ENCODE measurements at regions not wholly inside any gene's neighbourhood (a gene's known extent, or its start where the extent isn't known, plus 50 kb on each side); places are given as distances from the start of the nearest gene placed in this dataset.
"Not testable (repeated sequence)": the region's sequence is repeated elsewhere in the genome, so short reads cannot be mapped to it uniquely, and the experiment has no call there.

GRCh38 chr18:46236156-46236555 lies 132.0 kb downstream of the HAUS1 start:
- Mint-ChIP-seq H3K4me1 (ENCODE audit: low read depth) (peaks cover 2% of the 10 kb centered on the region), H3K9me3 (ENCODE audit: low read depth) (no peaks in the 10 kb centered on the region), H3K36me3 (ENCODE audit: insufficient read depth) (no peaks in the 10 kb centered on the region), H3K27me3 (no peaks in the 10 kb centered on the region), H3K27ac (no peak overlapping the region), H3K4me3 (ENCODE audit: low read depth) (no peak overlapping the region)
- no peak for TF ChIP-seq CTCF (IDR thresholded peaks at IDR 0.05; ENCODE audit: unreplicated experiment)
- no peak for DNase-seq (ENCODE audit: low spot score, unreplicated experiment)

- Mint-ChIP-seq H3K9me3 (ENCODE audit: low read depth) (no peaks in the 10 kb centered on the region), H3K36me3 (ENCODE audit: insufficient read depth) (no peaks in the 10 kb centered on the region), H3K27ac (no peak overlapping the region), H3K4me1 (ENCODE audit: low read depth) (peaks cover 2% of the 10 kb centered on the region), H3K4me3 (ENCODE audit: low read depth) (no peak overlapping the region), H3K27me3 (no peaks in the 10 kb centered on the region)
- TF ChIP-seq CTCF (IDR thresholded peaks at IDR 0.05; ENCODE audit: unreplicated experiment) = no peak
- no peak for DNase-seq (ENCODE audit: low spot score, unreplicated experiment)
Observed at GRCh38 chr18:46237891-46238290, 133.7 kb downstream of the HAUS1 start.

- Mint-ChIP-seq H3K27ac (no peak overlapping the region), H3K4me1 (ENCODE audit: low read depth) (peaks cover 2% of the 10 kb centered on the region), H3K4me3 (ENCODE audit: low read depth) (no peak overlapping the region), H3K36me3 (ENCODE audit: insufficient read depth) (no peaks in the 10 kb centered on the region), H3K27me3 (no peaks in the 10 kb centered on the region), H3K9me3 (ENCODE audit: low read depth) (no peaks in the 10 kb centered on the region)
- no peak for TF ChIP-seq CTCF (IDR thresholded peaks at IDR 0.05; ENCODE audit: unreplicated experiment)
- DNase-seq (ENCODE audit: low spot score, unreplicated experiment) = no peak
Observed at GRCh38 chr18:46239549-46239948, 135.4 kb downstream of the HAUS1 start.

- Mint-ChIP-seq H3K36me3 (ENCODE audit: insufficient read depth) (no peaks in the 10 kb centered on the region), H3K27me3 (no peaks in the 10 kb centered on the region), H3K4me1 (ENCODE audit: low read depth) (peaks cover 2% of the 10 kb centered on the region), H3K4me3 (ENCODE audit: low read depth) (no peak overlapping the region), H3K27ac (no peak overlapping the region), H3K9me3 (ENCODE audit: low read depth) (no peaks in the 10 kb centered on the region)
- DNase-seq (ENCODE audit: low spot score, unreplicated experiment) = no peak
- no peak for TF ChIP-seq CTCF (IDR thresholded peaks at IDR 0.05; ENCODE audit: unreplicated experiment)
Observed at GRCh38 chr18:46239998-46240397, 135.8 kb downstream of the HAUS1 start.

- H3K4me3 Mint-ChIP-seq (ENCODE audit: low read depth); DNase-seq (ENCODE audit: low spot score, unreplicated experiment); H3K27ac Mint-ChIP-seq; H3K4me1 Mint-ChIP-seq (ENCODE audit: low read depth); H3K36me3 Mint-ChIP-seq (ENCODE audit: insufficient read depth); H3K27me3 Mint-ChIP-seq; H3K9me3 Mint-ChIP-seq (ENCODE audit: low read depth): not testable (repeated sequence)
Observed at GRCh38 chr18:46241393-46241792, 137.2 kb downstream of the HAUS1 start.

- DNase-seq (ENCODE audit: low spot score, unreplicated experiment) = no peak
Observed at GRCh38 chr18:46242183-46242582, 138.0 kb downstream of the HAUS1 start.

More at GRCh38 chr18:46242183-46242582, 138.0 kb downstream of the HAUS1 start:
- Mint-ChIP-seq H3K4me3 (ENCODE audit: low read depth) (no peak overlapping the region), H3K27me3 (no peaks in the 10 kb centered on the region), H3K36me3 (ENCODE audit: insufficient read depth) (no peaks in the 10 kb centered on the region), H3K4me1 (ENCODE audit: low read depth) (peaks cover 2% of the 10 kb centered on the region), H3K27ac (no peak overlapping the region), H3K9me3 (ENCODE audit: low read depth) (no peaks in the 10 kb centered on the region)
- TF ChIP-seq CTCF (IDR thresholded peaks at IDR 0.05; ENCODE audit: unreplicated experiment) = no peak

Measured in progenitor cell of endocrine pancreas (in vitro differentiated cells).